ENCODE measurements at regions not wholly inside any gene's neighbourhood (a gene's known extent, or its start where the extent isn't known, plus 50 kb on each side); places are given as distances from the start of the nearest gene placed in this dataset.
"Not testable (repeated sequence)": the region's sequence is repeated elsewhere in the genome, so short reads cannot be mapped to it uniquely, and the experiment has no call there.

DNA sequence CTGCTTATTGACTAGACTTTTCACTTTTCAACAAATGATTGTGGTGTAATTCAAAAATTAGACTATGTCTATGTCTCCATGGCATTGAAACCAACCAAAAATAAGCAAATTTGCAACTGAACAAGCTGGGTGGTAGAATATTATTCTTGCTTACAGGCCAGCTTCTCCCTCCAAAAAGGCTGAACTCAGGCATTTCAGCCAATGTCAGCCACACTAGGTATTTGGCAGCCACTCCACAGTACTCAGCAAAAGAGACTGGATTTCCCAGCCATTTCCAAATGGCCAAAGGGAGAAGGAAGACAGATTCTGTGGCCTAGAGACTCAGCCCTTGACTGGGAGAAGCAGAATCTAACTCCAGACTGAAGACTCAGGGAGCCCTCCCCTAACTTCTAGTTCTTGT is 121.8 kb upstream of the IRX5 start:
- DNase-seq (ENCODE audit: low spot score): no peak

DNA sequence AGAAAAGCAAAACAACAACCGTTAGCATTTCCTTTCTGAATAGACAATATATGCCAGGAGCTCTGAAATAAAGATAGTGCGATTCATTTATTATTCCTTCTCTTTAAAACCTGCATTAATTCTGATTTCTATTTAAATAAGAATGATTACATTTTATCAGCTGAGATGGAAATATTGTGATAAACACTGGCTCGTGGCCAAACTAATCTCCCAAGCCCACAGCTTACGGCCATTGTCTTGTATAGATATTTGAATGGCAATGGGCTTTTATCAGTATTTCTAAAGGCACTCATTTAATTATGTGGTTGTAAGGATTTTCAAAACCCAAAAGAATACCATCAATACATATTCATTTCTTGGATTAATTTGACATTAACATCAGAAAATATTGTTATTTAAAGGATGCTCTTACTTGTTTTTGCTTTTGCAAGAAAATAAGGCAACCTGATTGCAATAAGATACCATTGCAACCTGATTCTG is 123.7 kb upstream of the IRX5 start:
- DNase-seq (ENCODE audit: low spot score): no peak

GRCh38 chr16:54806378-54806777 is 124.3 kb upstream of the IRX5 start:
- no peak for DNase-seq (ENCODE audit: low spot score)

GRCh38 chr16:54805648-54806047 is 125.0 kb upstream of the IRX5 start:
- no peak for DNase-seq (ENCODE audit: low spot score)

DNA sequence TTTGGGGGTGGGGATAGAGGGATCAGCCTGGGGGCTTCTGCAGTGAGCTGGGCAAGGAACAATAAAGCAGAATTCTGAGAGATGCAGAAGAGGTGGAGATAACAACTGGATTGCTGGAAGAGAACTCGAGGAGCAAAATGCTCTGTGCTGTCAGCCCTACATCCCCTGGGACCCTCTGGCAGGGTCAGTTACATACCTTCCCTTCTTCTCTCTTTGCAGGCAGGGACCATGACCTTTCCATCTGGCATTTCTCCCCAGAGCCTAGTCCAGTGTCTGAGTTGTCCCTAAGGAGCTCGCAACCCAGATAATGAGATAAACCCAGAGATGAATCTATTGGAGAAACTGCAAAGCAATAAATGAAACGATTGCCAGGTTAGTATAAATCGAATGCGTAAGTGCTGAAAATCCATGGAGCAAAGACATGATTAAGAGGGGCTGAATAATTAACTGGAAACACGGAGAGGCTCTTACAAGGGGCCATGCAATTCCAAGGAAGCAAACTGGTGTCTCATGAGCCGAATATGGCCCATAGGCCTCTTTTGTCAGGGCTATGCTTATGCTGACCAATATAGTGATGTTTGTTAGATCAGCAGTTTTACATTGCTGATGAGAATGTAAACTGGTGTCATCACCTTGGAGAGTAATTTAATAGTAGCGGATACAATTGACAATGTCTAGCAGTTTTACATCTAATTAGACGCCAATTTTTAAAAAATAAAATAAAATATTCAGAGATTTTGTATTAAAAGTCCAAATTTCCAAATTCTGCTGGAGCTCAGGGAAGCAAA is 129.4 kb upstream of the IRX5 start:
- DNase-seq (ENCODE audit: low spot score): no peak

- no peak for DNase-seq (ENCODE audit: low spot score)
Measured at GRCh38 chr16:54798267-54798666, 132.4 kb upstream of the IRX5 start.

DNA sequence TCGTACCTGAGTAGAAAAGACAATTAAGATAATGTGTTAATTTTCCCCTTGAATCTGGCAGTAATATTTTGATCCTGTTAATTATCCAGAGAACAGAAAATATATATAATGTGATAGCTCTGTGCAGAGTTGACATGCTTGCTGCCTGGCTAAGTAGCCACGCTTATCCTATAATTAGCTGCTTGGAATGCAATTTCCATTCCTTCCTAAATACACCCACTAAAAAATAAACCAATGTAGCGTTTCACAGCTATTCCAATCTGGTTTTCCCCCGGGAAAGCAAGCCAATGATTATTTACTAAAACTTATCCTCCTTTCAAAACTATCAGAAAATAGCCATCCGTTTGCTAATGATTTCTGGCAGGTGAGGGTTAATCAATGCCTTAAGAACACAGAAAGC is 134.5 kb upstream of the IRX5 start:
- DNase-seq (ENCODE audit: low spot score): no peak

DNA sequence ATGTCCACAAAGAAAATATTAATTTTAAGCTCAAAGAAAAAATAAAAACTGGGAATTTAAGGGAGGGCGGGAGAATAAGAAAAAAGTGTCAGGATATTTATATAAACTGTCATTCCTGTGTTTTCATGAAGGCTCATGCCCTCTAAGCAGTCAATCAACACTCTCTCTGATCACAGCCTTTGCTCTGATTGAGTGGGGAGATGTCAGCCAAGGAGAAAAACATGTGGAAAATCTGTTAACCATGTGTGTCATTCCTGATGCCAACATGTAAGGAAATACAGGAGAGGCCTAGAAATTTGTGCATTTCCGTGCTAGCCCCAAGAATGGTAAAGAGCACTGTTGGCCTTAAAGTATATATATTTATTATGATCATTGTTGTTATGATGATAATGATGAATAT is 137.9 kb upstream of the IRX5 start:
- DNase-seq (ENCODE audit: low spot score): no peak

GRCh38 chr16:54787045-54787444 is 143.6 kb upstream of the IRX5 start:
- no peak for DNase-seq (ENCODE audit: low spot score)

GRCh38 chr16:54783980-54784379 is 146.7 kb upstream of the IRX5 start:
- DNase-seq (ENCODE audit: low spot score): no peak

GRCh38 chr16:54783226-54783625 is 147.4 kb upstream of the IRX5 start:
- no peak for DNase-seq (ENCODE audit: low spot score)

- DNase-seq (ENCODE audit: low spot score): no peak
Measured at GRCh38 chr16:54780266-54780665, 150.4 kb upstream of the IRX5 start.

- DNase-seq (ENCODE audit: low spot score): no peak
Measured at GRCh38 chr16:54779549-54779948, 151.1 kb upstream of the IRX5 start.

- DNase-seq (ENCODE audit: low spot score): no peak
Measured at GRCh38 chr16:54774768-54775167, 155.9 kb upstream of the IRX5 start.

DNA sequence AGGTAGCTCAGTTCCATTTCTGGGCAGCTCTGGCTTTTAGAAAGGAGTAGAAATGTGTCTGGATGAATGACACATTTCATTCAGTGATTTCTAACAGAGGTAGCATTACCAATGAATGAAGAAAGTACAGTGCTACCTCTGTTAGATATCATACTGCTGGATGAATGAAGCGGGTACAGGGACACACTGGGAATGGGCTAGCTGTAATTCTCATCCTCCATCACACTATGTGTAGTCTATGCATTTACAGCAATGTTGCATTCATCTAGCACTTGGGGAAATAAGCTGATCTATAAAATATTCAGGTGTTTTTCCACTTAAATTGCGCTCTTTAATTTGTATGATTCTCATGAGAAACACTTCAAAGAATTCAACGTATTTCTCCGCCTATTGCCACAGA is 158.3 kb upstream of the IRX5 start:
- DNase-seq (ENCODE audit: low spot score): no peak

DNA sequence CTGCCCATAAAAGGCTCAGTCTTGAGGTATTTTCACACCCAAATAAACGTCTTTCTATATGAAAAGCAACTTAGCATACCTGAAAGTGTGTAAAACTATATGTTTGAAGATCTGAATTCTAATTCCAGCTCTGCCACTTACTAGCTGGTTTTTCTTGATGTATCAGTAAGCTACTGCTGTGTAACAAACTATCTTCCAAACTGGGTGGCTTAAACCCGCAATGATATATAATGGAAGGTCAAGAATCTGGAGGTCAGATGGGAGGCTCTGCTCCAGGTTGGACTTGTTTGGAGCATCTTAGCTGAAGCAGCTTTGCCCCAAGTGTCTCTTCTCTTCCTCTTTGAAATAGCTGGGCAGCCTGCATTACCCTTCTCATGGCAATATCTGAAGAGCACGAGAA is 164.3 kb upstream of the IRX5 start:
- no peak for DNase-seq (ENCODE audit: low spot score)

- DNase-seq (ENCODE audit: low spot score): no peak
Measured at GRCh38 chr16:54750249-54750648, 180.4 kb upstream of the IRX5 start.

DNA sequence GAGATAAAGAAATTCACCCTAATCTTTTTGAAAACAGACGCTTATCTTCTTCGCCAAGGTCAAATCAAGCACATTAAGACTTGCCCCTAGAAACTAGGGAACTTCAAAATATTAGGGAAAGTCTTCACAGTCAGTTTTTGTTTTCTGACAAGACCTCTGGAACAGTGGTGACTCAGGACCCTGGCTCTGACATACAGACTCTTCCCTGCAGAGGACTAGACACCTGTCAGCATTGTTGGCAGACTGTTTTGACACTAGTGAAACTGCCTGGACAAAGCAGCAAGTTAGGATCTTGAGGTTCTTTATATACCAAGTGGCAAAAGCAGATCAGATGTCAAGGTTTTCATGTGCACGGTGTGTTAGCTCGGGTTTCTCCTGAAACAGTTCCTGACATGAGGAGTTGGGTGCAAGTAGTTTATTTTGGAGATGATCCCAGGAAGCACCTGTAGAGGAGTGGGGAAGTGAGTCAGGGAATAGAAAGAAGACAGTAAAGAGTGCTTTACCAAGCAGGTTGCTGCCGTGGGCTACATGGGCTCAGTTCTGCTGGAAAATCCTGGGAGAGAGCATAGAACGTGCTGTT is 182.0 kb upstream of the IRX5 start:
- DNase-seq (ENCODE audit: low spot score): no peak

- DNase-seq (ENCODE audit: low spot score): no peak
Measured at GRCh38 chr16:54746596-54746995, 184.1 kb upstream of the IRX5 start.

DNA sequence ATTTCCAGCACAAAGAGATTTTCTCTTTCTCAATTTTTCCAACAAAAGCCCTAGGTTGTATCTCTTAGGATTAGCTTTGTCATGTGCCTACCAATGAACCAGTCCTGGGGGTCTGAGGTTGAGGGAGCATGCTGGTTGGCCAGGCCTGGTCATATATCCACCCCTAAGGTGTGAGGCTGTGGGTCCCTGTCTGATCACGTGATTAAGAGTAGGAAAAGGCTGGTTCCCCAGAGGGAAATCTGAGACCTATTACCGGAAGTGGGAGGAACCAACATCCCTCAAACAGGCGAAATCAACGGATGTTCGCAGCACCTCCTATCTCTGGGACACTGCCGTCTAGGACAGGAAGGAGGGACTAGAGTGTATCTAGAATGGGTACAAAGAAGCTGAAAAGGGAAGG is 185.7 kb upstream of the IRX5 start:
- DNase-seq (ENCODE audit: low spot score): no peak

- no peak for DNase-seq (ENCODE audit: low spot score)
Measured at GRCh38 chr16:54742436-54742835, 188.2 kb upstream of the IRX5 start.

DNA sequence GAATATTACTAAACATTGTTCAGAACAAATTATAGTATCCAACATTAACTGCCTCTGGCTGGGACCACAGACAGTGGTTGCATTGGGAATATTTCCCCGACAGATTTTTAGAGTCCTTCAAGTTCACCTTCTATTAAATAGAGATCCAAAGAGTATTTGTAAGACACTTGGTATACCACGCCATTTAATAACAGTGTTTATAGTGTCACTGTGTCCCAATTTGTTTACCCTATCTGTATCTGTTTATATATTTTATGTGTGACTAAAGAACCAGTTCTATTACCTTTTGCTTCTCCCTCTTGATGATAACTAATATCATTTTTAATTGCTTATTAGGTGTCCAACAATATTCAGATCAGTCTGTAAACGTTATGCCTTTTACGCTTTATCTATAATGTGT is 191.3 kb upstream of the IRX5 start:
- no peak for DNase-seq (ENCODE audit: low spot score)

GRCh38 chr16:54734156-54734555 is 196.5 kb upstream of the IRX5 start:
- no peak for DNase-seq (ENCODE audit: low spot score)

- DNase-seq (ENCODE audit: low spot score): not testable (repeated sequence)
Measured at GRCh38 chr16:54727696-54728095, 203.0 kb upstream of the IRX5 start.

All from AG08395 (cell line).